HG03135 (cell line): ENCODE measurements at regions not wholly inside any gene's neighbourhood (a gene's known extent, or its start where the extent isn't known, plus 50 kb on each side); places are given as distances from the start of the nearest gene placed in this dataset.

Source experiments
- ATAC-seq: cut with Tn5 transposase; IDR thresholded peaks from one replicate; pipeline ENCODE4 v1.9.1; 2021; ENCODE audit warnings: mild to moderate bottlenecking, moderate library complexity; ENCODE audit not compliant: unreplicated experiment

GRCh38 chr16:85335584-85336491 lies 223.6 kb upstream of the CIBAR2 start:
- ATAC-seq: no peak

GRCh38 chr16:85337910-85338637 lies 225.8 kb upstream of the CIBAR2 start:
- ATAC-seq: no peak

GRCh38 chr16:85338638-85338982 lies 226.3 kb upstream of the CIBAR2 start:
- ATAC-seq: no peak

GRCh38 chr16:85338989-85339685 lies 226.9 kb upstream of the CIBAR2 start:
- ATAC-seq: no peak

GRCh38 chr16:85341972-85342695 lies 229.9 kb upstream of the CIBAR2 start:
- no peak for ATAC-seq

GRCh38 chr16:85344502-85345128 lies 232.3 kb upstream of the CIBAR2 start:
- ATAC-seq: no peak

- ATAC-seq: no peak
Measured at GRCh38 chr16:85345129-85345639, 232.9 kb upstream of the CIBAR2 start.

- no peak for ATAC-seq
Measured at GRCh38 chr16:85346404-85347212, 234.3 kb upstream of the CIBAR2 start.

GRCh38 chr16:85347213-85347591 lies 234.9 kb upstream of the CIBAR2 start:
- ATAC-seq: no peak

- no peak for ATAC-seq
Measured at GRCh38 chr16:85348065-85348840, 236.0 kb upstream of the CIBAR2 start.

GRCh38 chr16:85348911-85349334 lies 236.7 kb upstream of the CIBAR2 start:
- ATAC-seq: no peak

- ATAC-seq: no peak
Measured at GRCh38 chr16:85349365-85350145, 237.3 kb upstream of the CIBAR2 start.

- ATAC-seq: no peak
Measured at GRCh38 chr16:85350146-85350728, 238.0 kb upstream of the CIBAR2 start.

- no peak for ATAC-seq
Measured at GRCh38 chr16:85350973-85351372, 238.7 kb upstream of the CIBAR2 start.

- ATAC-seq: no peak
Measured at GRCh38 chr16:85353013-85353412, 240.7 kb upstream of the CIBAR2 start.

- ATAC-seq: no peak
Measured at GRCh38 chr16:85353839-85354685, 241.8 kb upstream of the CIBAR2 start.
